ENCODE measurements at regions not wholly inside any gene's neighbourhood (a gene's known extent, or its start where the extent isn't known, plus 50 kb on each side); places are given as distances from the start of the nearest gene placed in this dataset.

DNA sequence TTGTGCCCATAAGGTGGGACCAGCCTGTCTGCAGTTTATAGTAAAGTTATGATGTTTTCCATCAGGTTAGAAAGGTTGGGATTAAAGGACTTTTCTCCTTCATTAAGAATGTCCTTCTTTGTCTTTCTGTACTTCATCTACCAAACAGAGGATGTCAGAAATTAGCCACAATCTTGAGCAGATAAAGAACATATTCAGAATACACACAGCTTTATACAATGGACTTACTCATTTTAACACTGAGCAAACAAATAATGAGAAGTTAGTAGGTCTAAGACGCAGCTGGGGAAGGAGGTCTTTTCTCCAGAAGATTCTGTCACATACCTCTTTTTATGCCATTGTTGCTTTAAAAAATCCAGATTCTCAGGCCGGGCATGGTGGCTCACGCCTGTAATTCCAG is 57.0 kb upstream of the CYP2D6 start:
- TF ChIP-seq, protein P1, sequence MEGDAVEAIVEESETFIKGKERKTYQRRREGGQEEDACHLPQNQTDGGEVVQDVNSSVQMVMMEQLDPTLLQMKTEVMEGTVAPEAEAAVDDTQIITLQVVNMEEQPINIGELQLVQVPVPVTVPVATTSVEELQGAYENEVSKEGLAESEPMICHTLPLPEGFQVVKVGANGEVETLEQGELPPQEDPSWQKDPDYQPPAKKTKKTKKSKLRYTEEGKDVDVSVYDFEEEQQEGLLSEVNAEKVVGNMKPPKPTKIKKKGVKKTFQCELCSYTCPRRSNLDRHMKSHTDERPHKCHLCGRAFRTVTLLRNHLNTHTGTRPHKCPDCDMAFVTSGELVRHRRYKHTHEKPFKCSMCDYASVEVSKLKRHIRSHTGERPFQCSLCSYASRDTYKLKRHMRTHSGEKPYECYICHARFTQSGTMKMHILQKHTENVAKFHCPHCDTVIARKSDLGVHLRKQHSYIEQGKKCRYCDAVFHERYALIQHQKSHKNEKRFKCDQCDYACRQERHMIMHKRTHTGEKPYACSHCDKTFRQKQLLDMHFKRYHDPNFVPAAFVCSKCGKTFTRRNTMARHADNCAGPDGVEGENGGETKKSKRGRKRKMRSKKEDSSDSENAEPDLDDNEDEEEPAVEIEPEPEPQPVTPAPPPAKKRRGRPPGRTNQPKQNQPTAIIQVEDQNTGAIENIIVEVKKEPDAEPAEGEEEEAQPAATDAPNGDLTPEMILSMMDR (conservative IDR thresholded peaks at IDR 0.05; ENCODE audit: low read depth, low read length), result no peak
- no peak for TF ChIP-seq EZH2 (IDR thresholded peaks at IDR 0.05; ENCODE audit: low read length, unreplicated experiment)
- no peak for TF ChIP-seq EZH2phosphoT487 (IDR thresholded peaks at IDR 0.05; ENCODE audit: borderline replicate concordance, low read length)

Data from PC-3 (cell line).